Keratinocyte (primary cell): ENCODE measurements at regions not wholly inside any gene's neighbourhood (a gene's known extent, or its start where the extent isn't known, plus 50 kb on each side); places are given as distances from the start of the nearest gene placed in this dataset.

Source experiments
- DNase-seq: peaks from one replicate; pipeline ENCODE4 v3.0.0-alpha.2; 2011; ENCODE audit warnings: low read depth, missing footprints, low spot score
- FAIRE-seq: peaks from 2 replicates; lab custom pipeline; 2011; peaks lifted over from hg19 to GRCh38; lab: Jason Lieb, UNC
- H2AFZ ChIP-seq: 2 replicates; pipeline ENCODE4 v1.6.0; 2012; ENCODE audit warnings: low read length, control low read depth, inconsistent platforms; ENCODE audit not compliant: control insufficient read depth
- H3K27ac ChIP-seq: 2 replicates; pipeline ENCODE4 v1.5.1; 2011; ENCODE audit warnings: low read length; ENCODE audit not compliant: control insufficient read depth, insufficient read depth
- H3K27me3 ChIP-seq: 3 replicates; pipeline ENCODE4 v1.6.0; 2011; ENCODE audit warnings: low read length; ENCODE audit not compliant: control insufficient read depth, insufficient read depth; ENCODE audit errors: extremely low read depth
- H3K36me3 ChIP-seq, 2 experiments: 2 replicates in 1 of 2; 3 replicates in 1 of 2; pipeline ENCODE4 v1.5.1; 2011; ENCODE audit warnings: low read length in 2 of 2, mild to moderate bottlenecking in 1 of 2; ENCODE audit not compliant: control insufficient read depth in 2 of 2, insufficient read depth in 2 of 2; ENCODE audit errors: extremely low read depth in 1 of 2
- H3K4me1 ChIP-seq: 3 replicates; pipeline ENCODE4 v1.5.1; 2011; ENCODE audit warnings: low read length; ENCODE audit not compliant: control insufficient read depth, insufficient read depth; ENCODE audit errors: extremely low read depth
- H3K4me2 ChIP-seq: 3 replicates; pipeline ENCODE4 v1.6.0; 2011; ENCODE audit warnings: low read depth, low read length; ENCODE audit not compliant: control insufficient read depth, insufficient read depth; ENCODE audit errors: extremely low read depth
- H3K4me3 ChIP-seq, 3 experiments: fragments of 200-600 bp in 1 of 3; sonication (generic) in 1 of 3; 2 replicates in 2 of 3; 3 replicates in 1 of 3; pipeline ENCODE4 v1.5.1; 2011 to 2016; ENCODE audit warnings: low read length in 3 of 3, mild to moderate bottlenecking in 3 of 3, control low read depth in 2 of 3, inconsistent platforms in 1 of 3, low read depth in 1 of 3, mixed read lengths in 1 of 3, mixed run types in 1 of 3, moderate library complexity in 1 of 3; ENCODE audit not compliant: control insufficient read depth in 2 of 3, insufficient read depth in 2 of 3; ENCODE audit errors: extremely low read depth in 1 of 3
- H3K79me2 ChIP-seq: 2 replicates; pipeline ENCODE4 v1.6.0; 2012; ENCODE audit warnings: low read length; ENCODE audit not compliant: control insufficient read depth, insufficient read depth
- H3K9ac ChIP-seq: 3 replicates; pipeline ENCODE4 v1.6.0; 2011; ENCODE audit warnings: low read length; ENCODE audit not compliant: control insufficient read depth, insufficient read depth; ENCODE audit errors: extremely low read depth
- H3K9me1 ChIP-seq: 3 replicates; pipeline ENCODE4 v1.6.0; 2011; ENCODE audit warnings: low read length; ENCODE audit not compliant: control insufficient read depth, insufficient read depth; ENCODE audit errors: extremely low read depth
- H3K9me3 ChIP-seq: 2 replicates; pipeline ENCODE4 v1.5.1; 2012; ENCODE audit warnings: low read depth, low read length; ENCODE audit not compliant: control insufficient read depth
- H4K20me1 ChIP-seq: 3 replicates; pipeline ENCODE4 v1.6.0; 2011; ENCODE audit warnings: low read length; ENCODE audit not compliant: control insufficient read depth, insufficient read depth; ENCODE audit errors: extremely low read depth
- EZH2 ChIP-seq: IDR thresholded peaks from one replicate; pipeline ENCODE4 v1.6.1; 2012; ENCODE audit warnings: inconsistent platforms, mild to moderate bottlenecking, low read length, moderate library complexity
- dilution Hi-C: fragments of 300-500 bp; cut with MboI; formaldehyde crosslinking; loops from one replicate; pipeline ENCODE4 v1.7.0; 2020; ENCODE audit warnings: low sequenced_read_pairs; ENCODE audit not compliant: extremely low pct_ligation_motif_present
- TF ChIP-seq, protein P1 (sequence below), 3 experiments: IDR thresholded peaks in 1 of 3; conservative IDR thresholded peaks in 1 of 3; optimal IDR thresholded peaks in 1 of 3; 2 replicates in 2 of 3; 3 replicates in 1 of 3; pipeline versions ENCODE3 to v1.5.1; 2011; ENCODE audit warnings: low read length in 3 of 3, mild to moderate bottlenecking in 3 of 3, moderate library complexity in 2 of 3, control low read depth in 1 of 3, inconsistent platforms in 1 of 3; ENCODE audit not compliant: insufficient read depth in 2 of 3; ENCODE audit errors: extremely low read depth in 1 of 3

DNA sequence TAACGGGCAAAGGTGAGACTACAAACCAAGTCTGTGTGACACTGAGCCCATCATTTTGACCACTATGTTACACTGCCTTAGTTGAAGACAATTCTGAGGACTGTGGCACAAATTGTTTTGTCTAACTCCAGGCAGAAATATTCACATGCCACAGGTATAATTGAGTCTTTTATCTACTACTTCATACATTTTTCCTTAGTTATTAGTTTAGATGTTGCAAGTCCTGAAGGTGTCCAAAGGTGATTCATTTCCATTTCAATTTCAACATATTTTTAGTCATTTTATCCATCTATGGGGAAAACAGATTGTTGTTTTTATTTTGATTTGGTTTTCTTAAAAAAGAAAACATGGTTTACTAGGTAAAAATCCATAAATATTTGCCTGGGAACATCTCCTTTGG lies 341.7 kb upstream of the SMIM31 start:
- no peaks in the 10 kb centered on the region for H3K36me3 ChIP-seq
- no peak overlapping the region for H3K9ac ChIP-seq
- DNase-seq (no peak), FAIRE-seq (no peak)
- dilution Hi-C loops = no loop called here
- no peaks in the 10 kb centered on the region for H4K20me1 ChIP-seq
- TF ChIP-seq, protein P1, sequence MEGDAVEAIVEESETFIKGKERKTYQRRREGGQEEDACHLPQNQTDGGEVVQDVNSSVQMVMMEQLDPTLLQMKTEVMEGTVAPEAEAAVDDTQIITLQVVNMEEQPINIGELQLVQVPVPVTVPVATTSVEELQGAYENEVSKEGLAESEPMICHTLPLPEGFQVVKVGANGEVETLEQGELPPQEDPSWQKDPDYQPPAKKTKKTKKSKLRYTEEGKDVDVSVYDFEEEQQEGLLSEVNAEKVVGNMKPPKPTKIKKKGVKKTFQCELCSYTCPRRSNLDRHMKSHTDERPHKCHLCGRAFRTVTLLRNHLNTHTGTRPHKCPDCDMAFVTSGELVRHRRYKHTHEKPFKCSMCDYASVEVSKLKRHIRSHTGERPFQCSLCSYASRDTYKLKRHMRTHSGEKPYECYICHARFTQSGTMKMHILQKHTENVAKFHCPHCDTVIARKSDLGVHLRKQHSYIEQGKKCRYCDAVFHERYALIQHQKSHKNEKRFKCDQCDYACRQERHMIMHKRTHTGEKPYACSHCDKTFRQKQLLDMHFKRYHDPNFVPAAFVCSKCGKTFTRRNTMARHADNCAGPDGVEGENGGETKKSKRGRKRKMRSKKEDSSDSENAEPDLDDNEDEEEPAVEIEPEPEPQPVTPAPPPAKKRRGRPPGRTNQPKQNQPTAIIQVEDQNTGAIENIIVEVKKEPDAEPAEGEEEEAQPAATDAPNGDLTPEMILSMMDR (optimal IDR thresholded peaks at IDR 0.05 in 1 of 3, IDR thresholded peaks at IDR 0.05 in 1 of 3, conservative IDR thresholded peaks at IDR 0.05 in 1 of 3; ENCODE audit: extremely low read depth in 1 of 3, insufficient read depth in 2 of 3, low read length in 3 of 3) = no peak
- no peak for TF ChIP-seq EZH2
- H3K27ac ChIP-seq = no peak overlapping the region
- H3K79me2 ChIP-seq = no peaks in the 10 kb centered on the region
- H3K4me3 ChIP-seq = no peak overlapping the region
- no peaks in the 10 kb centered on the region for H3K9me1 ChIP-seq
- no peaks in the 10 kb centered on the region for H3K27me3 ChIP-seq
- H3K4me2 ChIP-seq = no peak overlapping the region
- no peaks in the 10 kb centered on the region for H3K9me3 ChIP-seq
- H2AFZ ChIP-seq = no peak overlapping the region
- peaks cover 5% of the 10 kb centered on the region for H3K4me1 ChIP-seq

DNA sequence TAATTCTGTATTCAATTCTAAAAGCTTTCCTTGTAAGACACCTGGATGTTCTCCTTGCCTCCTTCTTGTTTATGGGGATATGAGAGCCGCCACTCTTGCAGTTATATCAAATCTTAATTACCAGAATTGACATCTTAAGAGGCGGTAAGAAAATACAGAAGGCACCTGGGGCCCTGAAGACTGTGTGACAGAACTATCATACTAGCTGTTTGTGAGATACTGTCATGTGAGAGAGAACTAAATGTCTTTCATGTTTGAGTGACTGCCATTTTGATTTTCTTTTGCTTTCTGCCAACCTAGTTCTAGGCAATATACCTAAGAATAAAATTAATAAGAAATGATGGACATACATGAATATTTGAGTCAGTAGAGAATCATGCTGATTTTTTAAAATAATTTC lies 340.2 kb upstream of the SMIM31 start:
- TF ChIP-seq EZH2 = no peak
- TF ChIP-seq, protein P1 (optimal IDR thresholded peaks at IDR 0.05 in 1 of 3, IDR thresholded peaks at IDR 0.05 in 1 of 3, conservative IDR thresholded peaks at IDR 0.05 in 1 of 3; ENCODE audit: extremely low read depth in 1 of 3, insufficient read depth in 2 of 3, low read length in 3 of 3) = no peak
- Histone ChIP-seq H3K4me2 (no peak overlapping the region), H3K9me1 (no peaks in the 10 kb centered on the region), H3K9me3 (no peaks in the 10 kb centered on the region), H2AFZ (no peak overlapping the region), H3K79me2 (no peaks in the 10 kb centered on the region), H3K9ac (no peak overlapping the region), H4K20me1 (no peaks in the 10 kb centered on the region), H3K36me3 (no peaks in the 10 kb centered on the region), H3K4me1 (peaks cover 3% of the 10 kb centered on the region), H3K27me3 (no peaks in the 10 kb centered on the region), H3K4me3 (no peak overlapping the region), H3K27ac (no peak overlapping the region)
- dilution Hi-C loops = no loop called here
- DNase-seq (no peak), FAIRE-seq (no peak)
